ENCODE measurements at regions not wholly inside any gene's neighbourhood (a gene's known extent, or its start where the extent isn't known, plus 50 kb on each side); places are given as distances from the start of the nearest gene placed in this dataset.

GRCh38 chr6:101069191-101069795 is 188.2 kb upstream of the ASCC3 start:
- H3K36me3 ChIP-seq (ENCODE audit: insufficient read depth, low read length): no peaks in the 10 kb centered on the region
- no peaks in the 10 kb centered on the region for H3F3A ChIP-seq (ENCODE audit: low read depth)
- no peaks in the 10 kb centered on the region for H3K9me2 ChIP-seq (replicated peaks; ENCODE audit: low read depth, low read length)
- TF ChIP-seq, protein P1, sequence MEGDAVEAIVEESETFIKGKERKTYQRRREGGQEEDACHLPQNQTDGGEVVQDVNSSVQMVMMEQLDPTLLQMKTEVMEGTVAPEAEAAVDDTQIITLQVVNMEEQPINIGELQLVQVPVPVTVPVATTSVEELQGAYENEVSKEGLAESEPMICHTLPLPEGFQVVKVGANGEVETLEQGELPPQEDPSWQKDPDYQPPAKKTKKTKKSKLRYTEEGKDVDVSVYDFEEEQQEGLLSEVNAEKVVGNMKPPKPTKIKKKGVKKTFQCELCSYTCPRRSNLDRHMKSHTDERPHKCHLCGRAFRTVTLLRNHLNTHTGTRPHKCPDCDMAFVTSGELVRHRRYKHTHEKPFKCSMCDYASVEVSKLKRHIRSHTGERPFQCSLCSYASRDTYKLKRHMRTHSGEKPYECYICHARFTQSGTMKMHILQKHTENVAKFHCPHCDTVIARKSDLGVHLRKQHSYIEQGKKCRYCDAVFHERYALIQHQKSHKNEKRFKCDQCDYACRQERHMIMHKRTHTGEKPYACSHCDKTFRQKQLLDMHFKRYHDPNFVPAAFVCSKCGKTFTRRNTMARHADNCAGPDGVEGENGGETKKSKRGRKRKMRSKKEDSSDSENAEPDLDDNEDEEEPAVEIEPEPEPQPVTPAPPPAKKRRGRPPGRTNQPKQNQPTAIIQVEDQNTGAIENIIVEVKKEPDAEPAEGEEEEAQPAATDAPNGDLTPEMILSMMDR (conservative IDR thresholded peaks at IDR 0.05; ENCODE audit: low read length): no peak
- TF ChIP-seq EZH2phosphoT487 (IDR thresholded peaks at IDR 0.05; ENCODE audit: borderline replicate concordance): no peak
- H3K4me2 ChIP-seq (ENCODE audit: low read depth, low read length, poor library complexity, severe bottlenecking): no peak overlapping the region
- H3K79me2 ChIP-seq (ENCODE audit: insufficient read depth, low read length): no peaks in the 10 kb centered on the region
- H4K20me1 ChIP-seq (ENCODE audit: insufficient read depth, low read length, poor library complexity, severe bottlenecking): no peaks in the 10 kb centered on the region
- H3K9me3 ChIP-seq (ENCODE audit: insufficient read depth, low read depth, low read length): no peaks in the 10 kb centered on the region
- no peak overlapping the region for H3K9ac ChIP-seq (ENCODE audit: low read depth, low read length, poor library complexity, severe bottlenecking)
- no peak overlapping the region for H2AFZ ChIP-seq (ENCODE audit: low read length)
- no peak overlapping the region for H3K4me3 ChIP-seq (ENCODE audit: low read length, poor library complexity, severe bottlenecking)
- H3K27me3 ChIP-seq (ENCODE audit: insufficient read depth, low read length, poor library complexity, severe bottlenecking): no peaks in the 10 kb centered on the region
- H3K4me1 ChIP-seq (ENCODE audit: insufficient read depth, low read length, poor library complexity, severe bottlenecking): no peaks in the 10 kb centered on the region

DNA sequence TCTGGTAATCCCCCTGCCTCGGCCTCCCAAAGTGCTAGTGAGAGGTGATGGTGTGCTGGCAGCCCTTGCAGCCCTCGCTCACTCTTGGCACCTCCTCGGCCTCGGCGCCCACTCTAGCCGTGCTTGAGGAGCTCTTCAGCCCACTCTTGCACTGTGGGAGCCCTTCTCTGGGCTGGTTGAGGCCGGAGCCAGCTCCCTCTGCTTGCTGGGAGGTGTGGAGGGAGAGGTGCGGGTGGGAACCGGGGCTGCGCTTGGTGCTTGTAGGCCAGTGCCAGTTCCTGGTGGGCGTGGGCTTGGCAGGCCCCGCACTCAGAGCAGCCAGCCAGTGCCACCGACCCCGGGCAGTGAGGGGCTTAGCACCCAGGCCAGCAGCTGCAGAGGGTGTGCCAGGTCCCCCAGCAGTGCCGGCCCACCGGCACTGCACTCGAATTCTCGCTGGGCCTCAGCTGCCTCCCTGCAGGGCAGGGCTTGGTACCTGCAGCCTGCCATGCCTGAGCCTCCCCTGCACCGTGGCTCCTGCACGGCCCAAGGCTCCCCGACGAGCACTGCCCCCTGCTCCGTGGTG is 189.0 kb upstream of the ASCC3 start:
- Histone ChIP-seq H2AFZ (ENCODE audit: low read length) (no peak overlapping the region), H4K20me1 (ENCODE audit: insufficient read depth, low read length, poor library complexity, severe bottlenecking) (no peaks in the 10 kb centered on the region), H3K9ac (ENCODE audit: low read depth, low read length, poor library complexity, severe bottlenecking) (no peak overlapping the region), H3K36me3 (ENCODE audit: insufficient read depth, low read length) (no peaks in the 10 kb centered on the region), H3K4me1 (ENCODE audit: insufficient read depth, low read length, poor library complexity, severe bottlenecking) (no peaks in the 10 kb centered on the region), H3K4me3 (ENCODE audit: low read length, poor library complexity, severe bottlenecking) (no peak overlapping the region), H3K4me2 (ENCODE audit: low read depth, low read length, poor library complexity, severe bottlenecking) (no peak overlapping the region), H3K27me3 (ENCODE audit: insufficient read depth, low read length, poor library complexity, severe bottlenecking) (no peaks in the 10 kb centered on the region), H3K79me2 (ENCODE audit: insufficient read depth, low read length) (no peaks in the 10 kb centered on the region), H3K9me2 (replicated peaks; ENCODE audit: low read depth, low read length) (no peaks in the 10 kb centered on the region), H3K9me3 (ENCODE audit: insufficient read depth, low read depth, low read length) (no peaks in the 10 kb centered on the region), H3F3A (ENCODE audit: low read depth) (no peaks in the 10 kb centered on the region)
- TF ChIP-seq EZH2phosphoT487 (IDR thresholded peaks at IDR 0.05; ENCODE audit: borderline replicate concordance): no peak
- TF ChIP-seq, protein P1 (conservative IDR thresholded peaks at IDR 0.05; ENCODE audit: low read length): no peak

- H2AFZ ChIP-seq (ENCODE audit: low read length): no peak overlapping the region
- H4K20me1 ChIP-seq (ENCODE audit: insufficient read depth, low read length, poor library complexity, severe bottlenecking): no peaks in the 10 kb centered on the region
- no peaks in the 10 kb centered on the region for H3K9me3 ChIP-seq (ENCODE audit: insufficient read depth, low read depth, low read length)
- H3K36me3 ChIP-seq (ENCODE audit: insufficient read depth, low read length): no peaks in the 10 kb centered on the region
- no peaks in the 10 kb centered on the region for H3K9me2 ChIP-seq (replicated peaks; ENCODE audit: low read depth, low read length)
- no peaks in the 10 kb centered on the region for H3F3A ChIP-seq (ENCODE audit: low read depth)
- no peak overlapping the region for H3K4me2 ChIP-seq (ENCODE audit: low read depth, low read length, poor library complexity, severe bottlenecking)
- H3K4me1 ChIP-seq (ENCODE audit: insufficient read depth, low read length, poor library complexity, severe bottlenecking): no peaks in the 10 kb centered on the region
- TF ChIP-seq, protein P1 (conservative IDR thresholded peaks at IDR 0.05; ENCODE audit: low read length): no peak
- no peak for TF ChIP-seq EZH2phosphoT487 (IDR thresholded peaks at IDR 0.05; ENCODE audit: borderline replicate concordance)
- no peaks in the 10 kb centered on the region for H3K27me3 ChIP-seq (ENCODE audit: insufficient read depth, low read length, poor library complexity, severe bottlenecking)
- no peak overlapping the region for H3K4me3 ChIP-seq (ENCODE audit: low read length, poor library complexity, severe bottlenecking)
- no peaks in the 10 kb centered on the region for H3K79me2 ChIP-seq (ENCODE audit: insufficient read depth, low read length)
- no peak overlapping the region for H3K9ac ChIP-seq (ENCODE audit: low read depth, low read length, poor library complexity, severe bottlenecking)
These were observed 196.2 kb upstream of the ASCC3 start for GRCh38 chr6:101077344-101077743.

Data from Loucy (cell line).